Osteoblast (primary cell): ENCODE measurements at regions not wholly inside any gene's neighbourhood (a gene's known extent, or its start where the extent isn't known, plus 50 kb on each side); places are given as distances from the start of the nearest gene placed in this dataset.

Experiments
- DNase-seq: peaks from one replicate; pipeline ENCODE4 v3.0.0; 2011; ENCODE audit warnings: low spot score, mixed read lengths; ENCODE audit not compliant: insufficient read length; ENCODE audit errors: missing footprints
- H2AFZ ChIP-seq: 2 replicates; pipeline ENCODE4 v1.6.0; 2011; ENCODE audit warnings: mild to moderate bottlenecking, low read length
- H3K27ac ChIP-seq: 2 replicates; pipeline ENCODE4 v1.5.1; 2011; ENCODE audit warnings: mild to moderate bottlenecking, low read depth, low read length, moderate library complexity
- H3K27me3 ChIP-seq: 2 replicates; pipeline ENCODE4 v1.6.0; 2012; ENCODE audit warnings: mild to moderate bottlenecking, control low read depth, inconsistent platforms, low read length, moderate library complexity; ENCODE audit not compliant: insufficient read depth
- H3K36me3 ChIP-seq: 2 replicates; pipeline ENCODE4 v1.5.1; 2011; ENCODE audit warnings: mild to moderate bottlenecking, low read length, control low read depth, moderate library complexity; ENCODE audit not compliant: insufficient read depth
- H3K4me1 ChIP-seq: 2 replicates; pipeline ENCODE4 v1.5.1; 2011; ENCODE audit warnings: mild to moderate bottlenecking, low read length, control low read depth, moderate library complexity; ENCODE audit not compliant: insufficient read depth
- H3K4me2 ChIP-seq: 2 replicates; pipeline ENCODE4 v1.6.0; 2011; ENCODE audit warnings: mild to moderate bottlenecking, low read length; ENCODE audit not compliant: insufficient read depth
- H3K4me3 ChIP-seq: fragments of 200-600 bp; sonication (generic); 3 replicates; pipeline ENCODE4 v1.5.1; 2012; ENCODE audit warnings: mild to moderate bottlenecking, low read length, inconsistent platforms; ENCODE audit not compliant: insufficient read depth
- H3K79me2 ChIP-seq: 2 replicates; pipeline ENCODE4 v1.6.0; 2012; ENCODE audit warnings: mild to moderate bottlenecking, low read length, control low read depth, inconsistent platforms; ENCODE audit not compliant: insufficient read depth
- H3K9me3 ChIP-seq: 2 replicates; pipeline ENCODE4 v1.5.1; 2011; ENCODE audit warnings: low read depth, low read length, control low read depth
- H4K20me1 ChIP-seq: 2 replicates; pipeline ENCODE4 v1.6.0; 2012; ENCODE audit warnings: mild to moderate bottlenecking, low read length, control low read depth; ENCODE audit not compliant: insufficient read depth
- CTCF ChIP-seq: IDR thresholded peaks from 2 replicates; pipeline ENCODE4 v1.5.1; 2011; ENCODE audit warnings: mild to moderate bottlenecking, low read depth, low read length, moderate library complexity; ENCODE audit errors: extremely low read depth

GRCh38 chr1:104291156-104291555, 541.5 kb downstream of the AMY1C start:
- Histone ChIP-seq H3K79me2 (no peaks in the 10 kb centered on the region), H3K36me3 (no peaks in the 10 kb centered on the region), H3K27me3 (no peaks in the 10 kb centered on the region), H3K4me2 (no peak overlapping the region), H3K9me3 (peaks cover 3% of the 10 kb centered on the region), H3K27ac (no peak overlapping the region), H2AFZ (no peak overlapping the region), H3K4me3 (no peak overlapping the region), H4K20me1 (no peaks in the 10 kb centered on the region), H3K4me1 (no peaks in the 10 kb centered on the region)
- TF ChIP-seq CTCF: no peak
- no peak for DNase-seq

- H3K4me2 ChIP-seq: no peak overlapping the region
- no peak overlapping the region for H2AFZ ChIP-seq
- no peaks in the 10 kb centered on the region for H3K36me3 ChIP-seq
- TF ChIP-seq CTCF: no peak
- peaks cover 3% of the 10 kb centered on the region for H3K9me3 ChIP-seq
- H3K79me2 ChIP-seq: no peaks in the 10 kb centered on the region
- no peak overlapping the region for H3K4me3 ChIP-seq
- DNase-seq: no peak
- H3K4me1 ChIP-seq: no peaks in the 10 kb centered on the region
- no peak overlapping the region for H3K27ac ChIP-seq
- H4K20me1 ChIP-seq: no peaks in the 10 kb centered on the region
- no peaks in the 10 kb centered on the region for H3K27me3 ChIP-seq
Measured at GRCh38 chr1:104294259-104294658, 544.6 kb downstream of the AMY1C start.

- Histone ChIP-seq H3K27me3 (no peaks in the 10 kb centered on the region), H2AFZ (no peak overlapping the region), H3K9me3 (peaks cover 3% of the 10 kb centered on the region), H3K4me1 (no peaks in the 10 kb centered on the region), H3K4me2 (no peak overlapping the region), H3K4me3 (no peak overlapping the region), H3K27ac (no peak overlapping the region), H4K20me1 (no peaks in the 10 kb centered on the region), H3K36me3 (no peaks in the 10 kb centered on the region), H3K79me2 (no peaks in the 10 kb centered on the region)
- DNase-seq: no peak
- no peak for TF ChIP-seq CTCF
Measured at GRCh38 chr1:104295511-104295910, 545.8 kb downstream of the AMY1C start.

- TF ChIP-seq CTCF: no peak
- H2AFZ ChIP-seq: no peak overlapping the region
- no peak overlapping the region for H3K4me3 ChIP-seq
- no peak for DNase-seq
- no peaks in the 10 kb centered on the region for H3K4me1 ChIP-seq
- H3K9me3 ChIP-seq: no peaks in the 10 kb centered on the region
- H3K36me3 ChIP-seq: no peaks in the 10 kb centered on the region
- H3K27me3 ChIP-seq: no peaks in the 10 kb centered on the region
- no peak overlapping the region for H3K27ac ChIP-seq
- no peaks in the 10 kb centered on the region for H3K79me2 ChIP-seq
- H4K20me1 ChIP-seq: no peaks in the 10 kb centered on the region
- H3K4me2 ChIP-seq: no peak overlapping the region
Measured at GRCh38 chr1:104309673-104310072, 560.0 kb downstream of the AMY1C start.
